SK-N-SH (cell line): ENCODE measurements at regions not wholly inside any gene's neighbourhood (a gene's known extent, or its start where the extent isn't known, plus 50 kb on each side); places are given as distances from the start of the nearest gene placed in this dataset.

Experiments used
- CTCF ChIA-PET: fragments of 300-600, 350-600 bp; formaldehyde crosslinking; extraction: SDS; loops from one replicate; lab custom pipeline; 2021; lab: Yijun Ruan, JAX
- POLR2A ChIA-PET: fragments of 350-600 bp; sonication (Branson Sonifier 250); formaldehyde crosslinking; extraction: SDS; loops from one replicate; lab custom pipeline; 2020; ENCODE audit warnings: antibody characterized with exemption, inconsistent platforms; lab: Yijun Ruan, JAX
- DNase-seq: peaks from one replicate; pipeline ENCODE4 v3.0.0; 2012
- H2AFZ ChIP-seq: fragments of 200-600 bp; sonication (generic); 2 replicates; pipeline ENCODE4 v1.8.1; 2016; ENCODE audit warnings: antibody characterized with exemption, mild to moderate bottlenecking, low read depth
- H3F3A ChIP-seq: fragments of 200-600 bp; sonication (generic); replicated peaks from 2 replicates; pipeline ENCODE3; 2016; ENCODE audit warnings: antibody characterized with exemption, mild to moderate bottlenecking; ENCODE audit not compliant: insufficient read depth
- H3K27ac ChIP-seq, 2 experiments: fragments of 200-500 bp in 1 of 2; fragments of 200-600 bp in 1 of 2; sonication (Bioruptor generic) in 1 of 2; sonication (generic), shearing (Covaris generic) in 1 of 2; 2 replicates each; pipeline versions ENCODE4 v1.5.1 to v1.6.1; 2014 to 2016; ENCODE audit warnings: low read depth in 2 of 2, inconsistent platforms in 1 of 2, low read length in 1 of 2, mild to moderate bottlenecking in 1 of 2, mixed read lengths in 1 of 2
- H3K27me3 ChIP-seq: fragments of 200-600 bp; sonication (generic), shearing (Covaris generic); 2 replicates; pipeline ENCODE4 v1.6.1; 2016; ENCODE audit warnings: mixed run types; ENCODE audit not compliant: insufficient read depth
- H3K36me3 ChIP-seq, 2 experiments: fragments of 200-500 bp in 1 of 2; fragments of 200-600 bp in 1 of 2; sonication (Bioruptor generic) in 1 of 2; sonication (generic) in 1 of 2; replicated peaks in 1 of 2; 2 replicates each; pipeline versions ENCODE3 to v1.5.1; 2014 to 2016; ENCODE audit warnings: low read length in 1 of 2, mild to moderate bottlenecking in 1 of 2; ENCODE audit not compliant: insufficient read depth in 2 of 2, control insufficient read depth in 1 of 2
- H3K4me1 ChIP-seq, 2 experiments: fragments of 200-500 bp in 1 of 2; fragments of 200-600 bp in 1 of 2; sonication (Bioruptor generic) in 1 of 2; sonication (generic), shearing (Covaris generic) in 1 of 2; 2 replicates each; pipeline versions ENCODE4 v1.5.1 to v1.6.1; 2014 to 2016; ENCODE audit warnings: low read depth in 1 of 2, low read length in 1 of 2, mixed run types in 1 of 2; ENCODE audit not compliant: insufficient read depth in 2 of 2, control insufficient read depth in 1 of 2
- H3K4me2 ChIP-seq: fragments of 200-600 bp; sonication (generic), shearing (Covaris generic); 2 replicates; pipeline ENCODE4 v1.6.1; 2017; ENCODE audit warnings: mixed run types
- H3K4me3 ChIP-seq, 2 experiments: fragments of 200-500 bp in 1 of 2; fragments of 200-600 bp in 1 of 2; sonication (Bioruptor generic) in 1 of 2; sonication (generic), shearing (Covaris generic) in 1 of 2; 2 replicates each; pipeline versions ENCODE4 v1.5.1 to v1.8.1; 2014 to 2016; ENCODE audit warnings: low read depth in 2 of 2, inconsistent platforms in 1 of 2, low read length in 1 of 2, mild to moderate bottlenecking in 1 of 2, mixed read lengths in 1 of 2, moderate library complexity in 1 of 2
- H3K79me2 ChIP-seq: fragments of 200-600 bp; sonication (generic); 2 replicates; pipeline ENCODE4 v1.8.1; 2017; ENCODE audit warnings: mild to moderate bottlenecking; ENCODE audit not compliant: insufficient read depth
- H3K9ac ChIP-seq: fragments of 200-600 bp; sonication (generic); 2 replicates; pipeline ENCODE4 v1.6.1; 2017; ENCODE audit warnings: mixed run types
- H3K9me2 ChIP-seq: fragments of 200-600 bp; sonication (generic); 2 replicates; pipeline ENCODE4 v1.6.1; 2017; ENCODE audit warnings: mixed run types
- H3K9me3 ChIP-seq: fragments of 200-600 bp; sonication (generic); 2 replicates; pipeline ENCODE4 v1.6.1; 2017; ENCODE audit warnings: mixed run types, mild to moderate bottlenecking, moderate library complexity
- H4K20me1 ChIP-seq: fragments of 200-600 bp; sonication (generic); 2 replicates; pipeline ENCODE4 v1.6.1; 2017; ENCODE audit warnings: mild to moderate bottlenecking, mixed run types; ENCODE audit not compliant: insufficient read depth
- CHD2 ChIP-seq: fragments of 150-350 bp; IDR thresholded peaks from 2 replicates; pipeline ENCODE4 v1.6.1; 2018; ENCODE audit warnings: low read length; ENCODE audit not compliant: partially characterized antibody
- EZH2phosphoT487 ChIP-seq: fragments of 200-600 bp; sonication (generic); IDR thresholded peaks from 2 replicates; pipeline ENCODE4 v1.6.1; 2017; ENCODE audit warnings: low read depth, mixed run types, mild to moderate bottlenecking, antibody characterized with exemption, moderate library complexity, borderline replicate concordance
- FOSL2 ChIP-seq: IDR thresholded peaks from 2 replicates; pipeline ENCODE4 v1.4.0; 2012; ENCODE audit warnings: low read depth, mild to moderate bottlenecking, moderate library complexity, borderline replicate concordance
- GABPA ChIP-seq: IDR thresholded peaks from 2 replicates; pipeline ENCODE4 v1.4.0; 2012; ENCODE audit warnings: low read depth, mild to moderate bottlenecking
- IRF3 ChIP-seq: fragments of 150-350 bp; IDR thresholded peaks from 2 replicates; pipeline ENCODE4 v1.6.1; 2016; ENCODE audit warnings: mild to moderate bottlenecking, low read depth, low read length
- MEF2A ChIP-seq: IDR thresholded peaks from 2 replicates; pipeline ENCODE4 v1.4.0; 2012; ENCODE audit warnings: low read depth, borderline replicate concordance
- NRF1 ChIP-seq: IDR thresholded peaks from 2 replicates; pipeline ENCODE4 v1.6.1; 2012; ENCODE audit warnings: low read depth, mild to moderate bottlenecking, low read length
- RAD21 ChIP-seq: IDR thresholded peaks from 2 replicates; pipeline ENCODE4 v1.6.1; 2012; ENCODE audit warnings: mild to moderate bottlenecking, low read length
- RCOR1 ChIP-seq: fragments of 150-350 bp; IDR thresholded peaks from 2 replicates; pipeline ENCODE4 v1.6.1; 2017; ENCODE audit warnings: antibody characterized with exemption, low read length
- REST ChIP-seq: IDR thresholded peaks from 2 replicates; pipeline ENCODE4 v1.6.1; 2012; ENCODE audit warnings: mild to moderate bottlenecking, low read depth, low read length, moderate library complexity
- RXRA ChIP-seq: IDR thresholded peaks from 2 replicates; pipeline ENCODE4 v1.4.0; 2012; ENCODE audit warnings: low read depth, mild to moderate bottlenecking, borderline replicate concordance
- SIN3A ChIP-seq: IDR thresholded peaks from 2 replicates; pipeline ENCODE4 v1.6.1; 2012; ENCODE audit warnings: low read depth, mild to moderate bottlenecking, low read length, moderate library complexity, borderline replicate concordance
- TEAD4 ChIP-seq: IDR thresholded peaks from 2 replicates; pipeline ENCODE4 v1.4.0; 2012; ENCODE audit warnings: mild to moderate bottlenecking, borderline replicate concordance; ENCODE audit not compliant: insufficient read depth
- USF1 ChIP-seq: IDR thresholded peaks from 2 replicates; pipeline ENCODE4 v1.4.0; 2012; ENCODE audit warnings: low read depth, borderline replicate concordance
- ZBTB33 ChIP-seq: IDR thresholded peaks from 2 replicates; pipeline ENCODE4 v1.4.0; 2012; ENCODE audit warnings: low read depth, borderline replicate concordance
- WGBS: methylation state at CpG from one replicate; pipeline ENCODE4 v1.1.6; 2017; ENCODE audit warnings: low lambda C conversion rate; 5-methylcytosine and 5-hydroxymethylcytosine counted together

DNA sequence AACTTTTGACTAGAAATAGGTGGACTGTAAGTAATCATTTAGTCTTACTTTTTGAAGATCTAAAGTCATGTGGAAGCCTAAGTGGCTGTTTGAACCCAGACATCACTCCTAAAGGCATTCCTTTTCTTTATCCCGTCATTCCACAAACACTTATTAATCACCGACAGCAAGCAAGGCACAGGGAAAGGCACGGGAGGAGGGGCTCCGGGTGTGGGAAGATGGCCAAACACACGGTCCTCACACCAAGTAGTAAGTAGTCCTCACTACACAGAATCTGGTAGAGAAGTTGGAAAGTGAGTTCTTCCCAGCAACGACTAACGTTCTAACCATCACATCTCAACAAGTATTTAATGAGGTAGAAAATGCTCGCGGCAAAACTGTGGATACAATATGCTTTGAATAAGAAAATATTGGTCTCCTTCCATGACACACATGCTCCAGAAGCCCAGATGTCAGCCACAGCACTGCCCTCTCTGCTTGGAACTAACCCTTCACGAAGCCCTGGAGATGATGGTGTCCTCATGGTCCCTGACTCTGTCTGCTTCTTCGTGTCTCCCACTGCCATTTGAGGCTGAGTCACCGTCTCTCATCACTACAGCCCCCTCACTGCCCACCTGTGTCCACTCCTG is 202.2 kb downstream of the OPA1 start:
- Histone ChIP-seq H3K4me2 (no peak overlapping the region), H3K36me3 (no peaks in the 10 kb centered on the region), H3K27me3 (no peaks in the 10 kb centered on the region; the same call in 1 of the 2 replicates), H3K4me1 (no peaks in the 10 kb centered on the region), H3K9me2 (no peaks in the 10 kb centered on the region), H3K79me2 (no peaks in the 10 kb centered on the region), H2AFZ (no peak overlapping the region), H3K9me3 (no peaks in the 10 kb centered on the region), H3K4me3 (no peak overlapping the region), H4K20me1 (no peaks in the 10 kb centered on the region), H3K27ac (no peak overlapping the region), H3F3A (no peaks in the 10 kb centered on the region), H3K9ac (no peak overlapping the region)
- CTCF ChIA-PET: no interaction called here
- WGBS: 73% methylated on average over 12 of the region's 12 CpGs
- no peak for DNase-seq
- POLR2A ChIA-PET: no interaction called here
- TF ChIP-seq GABPA (no peak), FOSL2 (no peak), RCOR1 (no peak), IRF3 (no peak), ZBTB33 (no peak), USF1 (no peak), SIN3A (no peak), RAD21 (no peak)

DNA sequence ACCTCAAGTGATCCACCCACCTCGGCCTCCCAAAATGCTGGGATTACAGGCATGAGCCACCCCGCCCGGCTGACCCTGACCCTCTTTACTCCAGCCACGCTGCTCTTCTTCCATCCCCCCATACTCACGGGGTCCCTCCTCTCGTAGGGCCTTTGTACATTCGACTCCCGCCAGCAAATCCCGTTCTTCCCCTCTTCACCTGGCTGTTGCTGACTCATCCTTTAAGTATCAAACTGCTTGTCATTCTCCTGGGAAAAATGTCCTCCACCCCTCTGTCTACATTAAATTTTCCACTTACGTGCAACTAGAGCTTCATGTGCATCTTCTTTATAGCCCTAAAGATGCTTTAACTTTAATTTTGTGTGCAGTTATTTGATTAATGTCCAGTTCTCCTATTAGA is 203.1 kb downstream of the OPA1 start:
- Histone ChIP-seq H3K27me3 (peaks cover 6% of the 10 kb centered on the region; the same call in 1 of the 2 replicates), H4K20me1 (no peaks in the 10 kb centered on the region), H3K79me2 (no peaks in the 10 kb centered on the region), H3K27ac (no peak overlapping the region), H3K36me3 (no peaks in the 10 kb centered on the region), H3K4me3 (no peak overlapping the region), H2AFZ (no peak overlapping the region), H3K9ac (no peak overlapping the region), H3K9me2 (no peaks in the 10 kb centered on the region), H3K4me1 (no peaks in the 10 kb centered on the region), H3K9me3 (no peaks in the 10 kb centered on the region), H3K4me2 (no peak overlapping the region), H3F3A (no peaks in the 10 kb centered on the region)
- ChIA-PET POLR2A (no interaction called here), CTCF (no interaction called here)
- WGBS: 78% methylated on average over 10 of the region's 10 CpGs
- TF ChIP-seq RXRA (no peak), IRF3 (no peak), MEF2A (no peak), EZH2phosphoT487 (no peak), RCOR1 (no peak), NRF1 (no peak), TEAD4 (no peak), CHD2 (no peak), REST (no peak)
- DNase-seq: no peak
